A549 (cell line): ENCODE measurements at regions not wholly inside any gene's neighbourhood (a gene's known extent, or its start where the extent isn't known, plus 50 kb on each side); places are given as distances from the start of the nearest gene placed in this dataset.

Experiments
- ATAC-seq, 2 experiments: fragments of 200-7000 bp in 1 of 2; fragments of >200 bp in 1 of 2; cut with Nextera tagmentation in 1 of 2; cut with Tn5 transposase in 1 of 2; 3 replicates each; pipeline versions ENCODE4 v1.8.0 to v1.9.1; 2018 to 2020; ENCODE audit warnings: mild to moderate bottlenecking in 1 of 2, moderate library complexity in 1 of 2
- CTCF ChIA-PET: fragments of 300-600 bp; sonication (Branson Sonifier 250); formaldehyde crosslinking; extraction: SDS; loops from one replicate; lab custom pipeline; 2021; ENCODE audit warnings: antibody characterized with exemption, inconsistent platforms; lab: Yijun Ruan, JAX
- POLR2A ChIA-PET: fragments of 350-600 bp; formaldehyde crosslinking; extraction: SDS; loops from one replicate; lab custom pipeline; 2021; ENCODE audit warnings: antibody characterized with exemption, inconsistent platforms; lab: Yijun Ruan, JAX
- DNase-seq, 2 experiments: peaks; one replicate each; pipeline versions ENCODE4 v3.0.0 to v3.0.0-alpha.2; 2011 to 2016; ENCODE audit warnings: low read depth in 1 of 2, low spot score in 1 of 2
- FAIRE-seq: peaks from 2 replicates; lab custom pipeline; 2011; peaks lifted over from hg19 to GRCh38; lab: Jason Lieb, UNC
- H3K27ac ChIP-seq, 2 experiments: fragments of >200 bp; sonication (Bioruptor Twin); formaldehyde crosslinking; 3 replicates each; pipeline ENCODE4 v1.5.1; 2016 to 2017
- H3K4me1 ChIP-seq: fragments of >200 bp; sonication (Bioruptor Twin); formaldehyde crosslinking; 3 replicates; pipeline ENCODE4 v1.6.1; 2016
- H3K4me2 ChIP-seq: fragments of >200 bp; sonication (Bioruptor Twin); formaldehyde crosslinking; 3 replicates; pipeline ENCODE4 v1.6.1; 2016
- H3K4me3 ChIP-seq: fragments of >200 bp; sonication (Bioruptor Twin); formaldehyde crosslinking; 3 replicates; pipeline ENCODE4 v1.5.1; 2016
- H3K9me3 ChIP-seq: fragments of >200 bp; sonication (Bioruptor Twin); formaldehyde crosslinking; 3 replicates; pipeline ENCODE4 v1.6.1; 2016
- BHLHE40 ChIP-seq: IDR thresholded peaks from 2 replicates; pipeline ENCODE4 v1.6.1; 2012; ENCODE audit warnings: low read depth, low read length, inconsistent platforms
- CEBPB ChIP-seq, 2 experiments: fragments of >200 bp in 1 of 2; sonication (Bioruptor Twin) in 1 of 2; formaldehyde crosslinking in 1 of 2; IDR thresholded peaks; 2 replicates each; pipeline ENCODE4 v1.6.1; 2012 to 2016
- E2F6 ChIP-seq: IDR thresholded peaks from 2 replicates; pipeline ENCODE4 v1.6.1; 2012; ENCODE audit warnings: low read depth, borderline replicate concordance
- EHF ChIP-seq: fragments of 250-450 bp; sonication (Bioruptor Pico); IDR thresholded peaks from 2 replicates; pipeline ENCODE4 v1.5.0; 2020; ENCODE audit warnings: mild to moderate bottlenecking
- ELK1 ChIP-seq: fragments of 150-350 bp; IDR thresholded peaks from 2 replicates; pipeline ENCODE4 v1.6.1; 2014; ENCODE audit warnings: low read depth, mild to moderate bottlenecking, low read length
- EP300 ChIP-seq, 2 experiments: fragments of >200 bp; sonication (Bioruptor Twin); formaldehyde crosslinking; IDR thresholded peaks; 2 replicates in 1 of 2; 3 replicates in 1 of 2; pipeline ENCODE4 v1.6.1; 2016 to 2017
- FOSB ChIP-seq: fragments of 250-450 bp; sonication (Bioruptor Pico); IDR thresholded peaks from 2 replicates; pipeline ENCODE4 v1.5.0; 2020; ENCODE audit warnings: mild to moderate bottlenecking, moderate library complexity
- FOSL2 ChIP-seq, 2 experiments: fragments of 450-650 bp in 1 of 2; fragments of >200 bp in 1 of 2; sonication (Bioruptor Twin) in 1 of 2; formaldehyde crosslinking; IDR thresholded peaks; 2 replicates each; pipeline versions ENCODE4 v1.5.0 to v1.6.1; 2016 to 2020; ENCODE audit warnings: mild to moderate bottlenecking in 1 of 2, moderate library complexity in 1 of 2
- GATA3 ChIP-seq: IDR thresholded peaks from 2 replicates; pipeline ENCODE4 v1.6.1; 2012; ENCODE audit warnings: borderline replicate concordance
- HDAC2 ChIP-seq: fragments of 200-600 bp; sonication (generic); IDR thresholded peaks from 2 replicates; pipeline ENCODE4 v1.6.1; 2016
- HOXA7 ChIP-seq: fragments of 250-450 bp; sonication (Bioruptor Pico); IDR thresholded peaks from 2 replicates; pipeline ENCODE4 v1.5.0; 2020; ENCODE audit warnings: mild to moderate bottlenecking, moderate library complexity
- HOXB5 ChIP-seq: fragments of 250-450 bp; sonication (Bioruptor Pico); IDR thresholded peaks from 2 replicates; pipeline ENCODE4 v1.5.0; 2020; ENCODE audit warnings: mild to moderate bottlenecking, moderate library complexity
- JUN ChIP-seq, 2 experiments: fragments of >200 bp; sonication (Bioruptor Twin); formaldehyde crosslinking; IDR thresholded peaks; 2 replicates in 1 of 2; 3 replicates in 1 of 2; pipeline ENCODE4 v1.6.1; 2016 to 2017
- JUNB ChIP-seq: fragments of >200 bp; sonication (Bioruptor Twin); formaldehyde crosslinking; IDR thresholded peaks from 2 replicates; pipeline ENCODE4 v1.6.1; 2016
- KDM1A ChIP-seq: fragments of 200-600 bp; sonication (generic); IDR thresholded peaks from 2 replicates; pipeline ENCODE4 v1.6.1; 2016; ENCODE audit warnings: low read depth, mild to moderate bottlenecking
- KDM5A ChIP-seq: fragments of 200-600 bp; sonication (generic); IDR thresholded peaks from 2 replicates; pipeline ENCODE4 v1.6.1; 2016; ENCODE audit warnings: antibody characterized with exemption, mild to moderate bottlenecking
- MAFK ChIP-seq: fragments of 450-650 bp; IDR thresholded peaks from 2 replicates; pipeline ENCODE4 v1.6.1; 2014; ENCODE audit not compliant: partially characterized antibody
- MAX ChIP-seq: IDR thresholded peaks from 2 replicates; pipeline ENCODE4 v1.6.1; 2012
- RCOR1 ChIP-seq: fragments of 150-350 bp; IDR thresholded peaks from 2 replicates; pipeline ENCODE4 v1.6.1; 2014; ENCODE audit warnings: antibody characterized with exemption, low read length, low read depth
- RFX5 ChIP-seq: fragments of 450-650 bp; IDR thresholded peaks from 2 replicates; pipeline ENCODE4 v1.7.1; 2014; ENCODE audit warnings: antibody characterized with exemption, mild to moderate bottlenecking, moderate library complexity
- SMC3 ChIP-seq: fragments of >200 bp; sonication (Bioruptor Twin); formaldehyde crosslinking; IDR thresholded peaks from 3 replicates; pipeline ENCODE4 v1.6.1; 2018; ENCODE audit warnings: inconsistent platforms
- TP53 ChIP-seq: fragments of 250-450 bp; sonication (Bioruptor Pico); IDR thresholded peaks from 2 replicates; pipeline ENCODE4 v1.5.0; 2021; ENCODE audit warnings: mild to moderate bottlenecking, moderate library complexity
- USF2 ChIP-seq: fragments of 450-650 bp; IDR thresholded peaks from 2 replicates; pipeline ENCODE4 v1.6.1; 2014; ENCODE audit warnings: antibody characterized with exemption
- ZNF302 ChIP-seq: fragments of 250-450 bp; sonication (Bioruptor Pico); IDR thresholded peaks from 2 replicates; pipeline ENCODE4 v1.9.0; 2021; ENCODE audit warnings: inconsistent platforms, mild to moderate bottlenecking, moderate library complexity
- ZSCAN20 ChIP-seq: fragments of 250-450 bp; sonication (Bioruptor Pico); IDR thresholded peaks from 2 replicates; pipeline ENCODE4 v1.8.0; 2022; ENCODE audit warnings: mild to moderate bottlenecking, moderate library complexity
- WGBS: methylation state at CpG from one replicate; pipeline ENCODE4 v1.1.6; 2017; ENCODE audit errors: missing lambda C conversion rate; 5-methylcytosine and 5-hydroxymethylcytosine counted together

GRCh38 chr3:116842254-116842957 lies 132.8 kb downstream of the TUSC7 start:
- FAIRE-seq: no peak
- WGBS: 12% methylated on average over 2 of the region's 2 CpGs
- CTCF ChIA-PET: no interaction called here

GRCh38 chr3:116848248-116848829 lies 138.8 kb downstream of the TUSC7 start:
- ATAC-seq: no peak

More at GRCh38 chr3:116842254-116842957, 132.8 kb downstream of the TUSC7 start:
- no peak for ATAC-seq
- TF ChIP-seq EP300 (IDR thresholded peaks at IDR 0.05): no peak
- TF ChIP-seq JUNB: no peak
- TF ChIP-seq KDM5A: no peak
- TF ChIP-seq JUN (IDR thresholded peaks at IDR 0.05): no peak
- no peak for TF ChIP-seq FOSL2 (IDR thresholded peaks at IDR 0.05)
- no peak for TF ChIP-seq FOSL2 (CRISPR knock-in tag; IDR thresholded peaks at IDR 0.05)
- no peak for TF ChIP-seq HDAC2
- TF ChIP-seq RFX5: no peak
- no peak for TF ChIP-seq ZNF302 (CRISPR knock-in tag)
- TF ChIP-seq GATA3: no peak
- no peak for TF ChIP-seq ELK1
- TF ChIP-seq FOSB (CRISPR knock-in tag): no peak
- TF ChIP-seq KDM1A: no peak
- TF ChIP-seq SMC3: no peak
- no peak for TF ChIP-seq BHLHE40
- TF ChIP-seq RCOR1: no peak
- TF ChIP-seq ZSCAN20 (CRISPR knock-in tag): no peak
- no peak for TF ChIP-seq TP53
- no peak overlapping the region for H3K27ac ChIP-seq
- no peak overlapping the region for H3K4me3 ChIP-seq
- no peak for DNase-seq
- H3K4me2 ChIP-seq: no peak overlapping the region
- no peaks in the 10 kb centered on the region for H3K4me1 ChIP-seq
- H3K9me3 ChIP-seq: no peaks in the 10 kb centered on the region
- POLR2A ChIA-PET: no interaction called here

More at GRCh38 chr3:116848248-116848829, 138.8 kb downstream of the TUSC7 start:
- POLR2A ChIA-PET: no interaction called here
- no peak overlapping the region for H3K4me3 ChIP-seq
- no peak overlapping the region for H3K4me2 ChIP-seq
- no peak overlapping the region for H3K27ac ChIP-seq
- CTCF ChIA-PET: no interaction called here
- TF ChIP-seq EHF (CRISPR knock-in tag): no peak
- TF ChIP-seq CEBPB (IDR thresholded peaks at IDR 0.05): no peak
- TF ChIP-seq HOXB5: no peak
- no peak for TF ChIP-seq ZSCAN20 (CRISPR knock-in tag)
- no peak for TF ChIP-seq USF2
- no peak for TF ChIP-seq HDAC2
- TF ChIP-seq SMC3: no peak
- TF ChIP-seq MAFK: no peak
- TF ChIP-seq E2F6: no peak
- TF ChIP-seq HOXA7: no peak
- TF ChIP-seq MAX: no peak
- TF ChIP-seq, all 56 proteins: peak for 0
- FAIRE-seq (no peak), DNase-seq (no peak)
- WGBS: 13% methylated on average over 3 of the region's 3 CpGs
- Histone ChIP-seq H3K4me1 (no peaks in the 10 kb centered on the region), H3K9me3 (no peaks in the 10 kb centered on the region)
